ENCODE measurements at regions not wholly inside any gene's neighbourhood (a gene's known extent, or its start where the extent isn't known, plus 50 kb on each side); places are given as distances from the start of the nearest gene placed in this dataset.

GRCh38 chr5:29042152-29042551, 2003.8 kb upstream of the CDH9 start:
- Histone ChIP-seq H3K4me3 (no peak overlapping the region), H3K36me3 (no peaks in the 10 kb centered on the region), H3K27me3 (no peaks in the 10 kb centered on the region), H3K9me3 (no peaks in the 10 kb centered on the region), H3K27ac (replicated peaks in 1 of 4) (no peak overlapping the region), H3K4me1 (no peaks in the 10 kb centered on the region)
- TF ChIP-seq POLR2AphosphoS5 (IDR thresholded peaks at IDR 0.05) = no peak
- TF ChIP-seq CTCF (IDR thresholded peaks at IDR 0.05) = no peak
- no peak for TF ChIP-seq POLR2A (IDR thresholded peaks at IDR 0.05; ENCODE audit: low read depth)
- no peak for TF ChIP-seq EP300 (IDR thresholded peaks at IDR 0.05)
- no peak for DNase-seq (ENCODE audit: extremely low spot score)
- intact Hi-C loops (cut with DNase I) = no loop called here
- WGBS = 43% methylated on average over 4 of the region's 4 CpGs

DNA sequence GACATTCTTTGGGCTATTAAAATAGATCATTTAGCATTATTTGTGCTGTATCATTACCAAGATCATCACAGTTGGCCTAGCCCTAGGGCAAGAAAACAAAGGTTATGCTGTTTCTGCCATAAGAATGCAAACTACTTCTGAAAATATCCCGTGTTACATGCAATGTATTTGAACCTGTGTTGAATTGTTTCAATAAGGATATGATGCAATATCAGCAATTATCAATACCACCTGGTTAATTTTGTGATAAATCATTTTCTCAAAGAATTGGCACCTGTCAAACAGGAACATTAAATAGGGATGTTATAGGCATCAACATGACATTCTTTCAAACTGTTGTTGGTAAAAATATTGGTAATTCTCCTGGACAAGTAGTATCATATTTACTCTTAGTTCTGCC, 2002.0 kb upstream of the CDH9 start:
- no peak for TF ChIP-seq CTCF (IDR thresholded peaks at IDR 0.05)
- TF ChIP-seq EP300 (IDR thresholded peaks at IDR 0.05) = no peak
- TF ChIP-seq POLR2AphosphoS5 (IDR thresholded peaks at IDR 0.05) = no peak
- no peak for TF ChIP-seq POLR2A (IDR thresholded peaks at IDR 0.05; ENCODE audit: low read depth)
- 78% methylated on average over 1 of the region's 1 CpG for WGBS

GRCh38 chr5:29039994-29040393, 2001.6 kb upstream of the CDH9 start:
- no peak for DNase-seq (ENCODE audit: extremely low spot score)
- Histone ChIP-seq H3K9me3 (no peaks in the 10 kb centered on the region), H3K27ac (replicated peaks in 1 of 4) (no peak overlapping the region), H3K36me3 (no peaks in the 10 kb centered on the region), H3K27me3 (no peaks in the 10 kb centered on the region), H3K4me3 (no peak overlapping the region), H3K4me1 (no peaks in the 10 kb centered on the region)
- no peak for TF ChIP-seq CTCF (IDR thresholded peaks at IDR 0.05)
- no peak for TF ChIP-seq EP300 (IDR thresholded peaks at IDR 0.05)
- no peak for TF ChIP-seq POLR2A (IDR thresholded peaks at IDR 0.05; ENCODE audit: low read depth)
- TF ChIP-seq POLR2AphosphoS5 (IDR thresholded peaks at IDR 0.05) = no peak
- WGBS = 92% methylated on average over 1 of the region's 1 CpG
- intact Hi-C loops (cut with DNase I) = no loop called here

More for the DNA sequence above, 2002.0 kb upstream of the CDH9 start:
- no peak for DNase-seq (ENCODE audit: extremely low spot score)
- H3K36me3 ChIP-seq = no peaks in the 10 kb centered on the region
- H3K4me3 ChIP-seq = no peak overlapping the region
- intact Hi-C loops (cut with DNase I) = no loop called here
- no peaks in the 10 kb centered on the region for H3K4me1 ChIP-seq
- no peak overlapping the region for H3K27ac ChIP-seq (replicated peaks in 1 of 4)
- H3K27me3 ChIP-seq = no peaks in the 10 kb centered on the region
- H3K9me3 ChIP-seq = no peaks in the 10 kb centered on the region

DNA sequence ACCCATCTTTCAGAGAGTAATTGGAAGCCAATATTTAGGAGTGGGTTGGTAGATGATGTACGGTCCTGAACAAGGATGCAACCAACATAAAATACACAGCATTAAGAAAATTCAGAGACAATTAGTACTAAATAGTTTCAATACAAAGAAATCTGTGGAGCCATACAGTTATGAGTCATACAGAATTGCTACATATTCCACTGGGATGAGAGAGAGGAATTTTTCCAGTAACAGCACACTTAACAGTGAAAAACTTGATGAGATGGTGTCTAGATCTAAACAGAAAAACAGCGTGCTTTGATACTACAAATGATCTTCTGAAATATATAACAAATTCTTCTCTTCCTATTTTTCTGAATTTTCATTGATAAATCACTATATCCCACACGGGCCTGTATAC, 1999.3 kb upstream of the CDH9 start:
- Histone ChIP-seq H3K36me3 (no peaks in the 10 kb centered on the region), H3K4me1 (no peaks in the 10 kb centered on the region), H3K9me3 (no peaks in the 10 kb centered on the region), H3K27ac (replicated peaks in 1 of 4) (no peak overlapping the region), H3K4me3 (no peak overlapping the region), H3K27me3 (no peaks in the 10 kb centered on the region)
- DNase-seq (ENCODE audit: extremely low spot score) = no peak
- 81% methylated on average over 3 of the region's 3 CpGs for WGBS
- intact Hi-C loops (cut with DNase I) = no loop called here
- TF ChIP-seq POLR2AphosphoS5 (IDR thresholded peaks at IDR 0.05) (no peak), POLR2A (IDR thresholded peaks at IDR 0.05; ENCODE audit: low read depth) (no peak), CTCF (IDR thresholded peaks at IDR 0.05) (no peak), EP300 (IDR thresholded peaks at IDR 0.05) (no peak)

DNA sequence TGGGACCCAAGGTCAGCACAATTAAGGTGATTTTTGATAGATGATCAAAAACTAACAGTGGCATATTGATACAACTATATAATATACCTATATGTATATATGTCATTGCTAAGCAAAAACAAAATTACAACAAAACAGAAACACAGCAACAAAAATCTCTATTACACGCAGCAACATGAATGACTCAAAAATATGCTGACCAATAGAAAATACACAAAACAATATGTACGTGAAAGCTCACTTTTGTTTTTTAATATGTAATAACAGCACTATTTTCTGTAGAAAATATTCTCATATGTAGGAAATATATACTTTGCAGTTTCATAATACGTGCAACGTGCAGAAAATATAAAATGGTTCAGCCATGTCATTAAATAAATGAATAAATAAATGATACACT, 1985.7 kb upstream of the CDH9 start:
- Histone ChIP-seq H3K27me3 (no peaks in the 10 kb centered on the region), H3K4me1 (no peaks in the 10 kb centered on the region), H3K4me3 (no peak overlapping the region), H3K27ac (replicated peaks in 1 of 4) (no peak overlapping the region), H3K36me3 (no peaks in the 10 kb centered on the region), H3K9me3 (no peaks in the 10 kb centered on the region)
- WGBS = 94% methylated on average over 4 of the region's 4 CpGs
- intact Hi-C loops (cut with DNase I) = no loop called here
- no peak for DNase-seq (ENCODE audit: extremely low spot score)
- TF ChIP-seq POLR2A (IDR thresholded peaks at IDR 0.05; ENCODE audit: low read depth) = no peak
- no peak for TF ChIP-seq EP300 (IDR thresholded peaks at IDR 0.05)
- TF ChIP-seq POLR2AphosphoS5 (IDR thresholded peaks at IDR 0.05) = no peak
- no peak for TF ChIP-seq CTCF (IDR thresholded peaks at IDR 0.05)
